ENCODE measurements at regions not wholly inside any gene's neighbourhood (a gene's known extent, or its start where the extent isn't known, plus 50 kb on each side); places are given as distances from the start of the nearest gene placed in this dataset.

GRCh38 chr20:59395729-59396128 is 95.3 kb downstream of the EDN3 start:
- TF ChIP-seq POLR2A (IDR thresholded peaks at IDR 0.05) = no peak
- TF ChIP-seq CTCF (IDR thresholded peaks at IDR 0.05) = no peak
- no peak for TF ChIP-seq EP300 (IDR thresholded peaks at IDR 0.05)

Measured in tibial nerve (tissue), 4 donors.